PFSK-1 (cell line): ENCODE measurements at regions not wholly inside any gene's neighbourhood (a gene's known extent, or its start where the extent isn't known, plus 50 kb on each side); places are given as distances from the start of the nearest gene placed in this dataset.

Experiments used
- POLR2AphosphoS5 ChIP-seq: IDR thresholded peaks from 2 replicates; pipeline ENCODE4 v1.6.1; 2012; ENCODE audit warnings: low read depth, mild to moderate bottlenecking, control low read depth, low read length, moderate library complexity
- REST ChIP-seq, 2 experiments: IDR thresholded peaks; 2 replicates each; pipeline versions ENCODE4 v1.6.1 to v1.8.0; 2011 to 2012; ENCODE audit warnings: low read depth in 2 of 2, low read length in 2 of 2, control low read depth in 1 of 2, inconsistent platforms in 1 of 2, mild to moderate bottlenecking in 1 of 2, moderate library complexity in 1 of 2; ENCODE audit not compliant: insufficient read depth in 1 of 2
- SIN3A ChIP-seq: IDR thresholded peaks from 2 replicates; pipeline ENCODE4 v1.6.1; 2012; ENCODE audit warnings: mild to moderate bottlenecking, low read length, moderate library complexity, borderline replicate concordance; ENCODE audit not compliant: insufficient read depth
- TAF1 ChIP-seq: IDR thresholded peaks from 2 replicates; pipeline ENCODE4 v1.6.1; 2012; ENCODE audit warnings: low read length, control low read depth, borderline replicate concordance; ENCODE audit not compliant: insufficient read depth

GRCh38 chr1:56436912-56437417 lies 142.4 kb downstream of the PLPP3 start:
- TF ChIP-seq POLR2AphosphoS5: no peak
- no peak for TF ChIP-seq REST (IDR thresholded peaks at IDR 0.05; ENCODE audit: insufficient read depth in 1 of 2, low read depth in 2 of 2, low read length in 2 of 2)
- no peak for TF ChIP-seq TAF1
- TF ChIP-seq SIN3A: no peak
